ENCODE measurements at regions not wholly inside any gene's neighbourhood (a gene's known extent, or its start where the extent isn't known, plus 50 kb on each side); places are given as distances from the start of the nearest gene placed in this dataset.

- Histone ChIP-seq H3K36me3 (no peaks in the 10 kb centered on the region), H3K4me1 (peaks cover 6% of the 10 kb centered on the region; the same call in 1 of the 2 replicates), H3K4me3 (no peak overlapping the region), H3K27ac (no peak overlapping the region), H3K9me3 (replicated peaks) (no peaks in the 10 kb centered on the region), H3K27me3 (no peaks in the 10 kb centered on the region)
- no peak for DNase-seq
Measured at GRCh38 chr5:175254155-175254554, 189.8 kb downstream of the DRD1 start.

GRCh38 chr5:175253597-175253996 lies 190.4 kb downstream of the DRD1 start:
- no peaks in the 10 kb centered on the region for H3K9me3 ChIP-seq (replicated peaks)
- H3K27me3 ChIP-seq = no peaks in the 10 kb centered on the region
- DNase-seq = no peak
- H3K36me3 ChIP-seq = no peaks in the 10 kb centered on the region
- H3K4me3 ChIP-seq = no peak overlapping the region
- H3K4me1 ChIP-seq = peaks cover 6% of the 10 kb centered on the region; the same call in 1 of the 2 replicates
- H3K27ac ChIP-seq = no peak overlapping the region

GRCh38 chr5:175252234-175252805 lies 191.7 kb downstream of the DRD1 start:
- Histone ChIP-seq H3K27ac (no peak overlapping the region), H3K4me1 (peaks cover 6% of the 10 kb centered on the region; the same call in 1 of the 2 replicates), H3K27me3 (no peaks in the 10 kb centered on the region), H3K36me3 (no peaks in the 10 kb centered on the region), H3K4me3 (no peak overlapping the region), H3K9me3 (replicated peaks) (no peaks in the 10 kb centered on the region)
- no peak for DNase-seq

- Histone ChIP-seq H3K27ac (no peak overlapping the region), H3K36me3 (no peaks in the 10 kb centered on the region), H3K4me1 (peaks cover 23% of the 10 kb centered on the region), H3K27me3 (no peaks in the 10 kb centered on the region), H3K9me3 (replicated peaks) (no peaks in the 10 kb centered on the region), H3K4me3 (no peak overlapping the region)
- no peak for DNase-seq
Measured at GRCh38 chr5:175250426-175250825, 193.6 kb downstream of the DRD1 start.

- Histone ChIP-seq H3K27ac (no peak overlapping the region), H3K4me1 (peaks cover 35% of the 10 kb centered on the region), H3K36me3 (no peaks in the 10 kb centered on the region), H3K9me3 (replicated peaks) (no peaks in the 10 kb centered on the region), H3K27me3 (no peaks in the 10 kb centered on the region), H3K4me3 (no peak overlapping the region)
- no peak for DNase-seq
Measured at GRCh38 chr5:175248416-175248905, 195.5 kb downstream of the DRD1 start.

- no peak overlapping the region for H3K4me3 ChIP-seq
- H3K36me3 ChIP-seq = no peaks in the 10 kb centered on the region
- H3K27ac ChIP-seq = peak overlapping the region; percentile 17
Measured at GRCh38 chr5:175246889-175247520, 197.0 kb downstream of the DRD1 start.

GRCh38 chr5:175246242-175246888 lies 197.6 kb downstream of the DRD1 start:
- peak overlapping the region; percentile 17 for H3K27ac ChIP-seq
- DNase-seq = peak; percentile 76 to 85
- no peaks in the 10 kb centered on the region for H3K9me3 ChIP-seq (replicated peaks)
- H3K4me1 ChIP-seq = peaks cover 38% of the 10 kb centered on the region
- H3K27me3 ChIP-seq = no peaks in the 10 kb centered on the region
- H3K4me3 ChIP-seq = no peak overlapping the region
- H3K36me3 ChIP-seq = no peaks in the 10 kb centered on the region

More at GRCh38 chr5:175246889-175247520, 197.0 kb downstream of the DRD1 start:
- Histone ChIP-seq H3K27me3 (no peaks in the 10 kb centered on the region), H3K9me3 (replicated peaks) (no peaks in the 10 kb centered on the region), H3K4me1 (peaks cover 38% of the 10 kb centered on the region)
- DNase-seq = no peak

- no peak for DNase-seq
- no peaks in the 10 kb centered on the region for H3K9me3 ChIP-seq (replicated peaks)
- H3K27me3 ChIP-seq = no peaks in the 10 kb centered on the region
- H3K4me1 ChIP-seq = peaks cover 38% of the 10 kb centered on the region
- no peaks in the 10 kb centered on the region for H3K36me3 ChIP-seq
- no peak overlapping the region for H3K27ac ChIP-seq
- no peak overlapping the region for H3K4me3 ChIP-seq
Measured at GRCh38 chr5:175243441-175243840, 200.5 kb downstream of the DRD1 start.

- no peak for DNase-seq
Measured at GRCh38 chr5:175242207-175242606, 201.8 kb downstream of the DRD1 start.

GRCh38 chr5:175238326-175238725 lies 205.7 kb downstream of the DRD1 start:
- Histone ChIP-seq H3K27me3 (no peaks in the 10 kb centered on the region), H3K27ac (no peak overlapping the region), H3K4me1 (peaks cover 41% of the 10 kb centered on the region), H3K4me3 (no peak overlapping the region), H3K9me3 (replicated peaks) (no peaks in the 10 kb centered on the region), H3K36me3 (no peaks in the 10 kb centered on the region)
- DNase-seq = no peak

More at GRCh38 chr5:175242207-175242606, 201.8 kb downstream of the DRD1 start:
- H3K27me3 ChIP-seq = no peaks in the 10 kb centered on the region
- H3K27ac ChIP-seq = no peak overlapping the region
- H3K4me1 ChIP-seq = peaks cover 43% of the 10 kb centered on the region
- no peaks in the 10 kb centered on the region for H3K36me3 ChIP-seq
- no peaks in the 10 kb centered on the region for H3K9me3 ChIP-seq (replicated peaks)
- no peak overlapping the region for H3K4me3 ChIP-seq

GRCh38 chr5:175236176-175236575 lies 207.8 kb downstream of the DRD1 start:
- DNase-seq = peak; percentile 75 to 86
- peaks cover 38% of the 10 kb centered on the region for H3K4me1 ChIP-seq
- H3K27ac ChIP-seq = peak overlapping the region; percentile 99

GRCh38 chr5:175235251-175235960 lies 208.6 kb downstream of the DRD1 start:
- Histone ChIP-seq H3K9me3 (replicated peaks) (no peaks in the 10 kb centered on the region), H3K36me3 (no peaks in the 10 kb centered on the region), H3K27ac (peak overlapping the region; percentile 99), H3K27me3 (no peaks in the 10 kb centered on the region), H3K4me3 (peak overlapping the region; percentile 1; the same call in 1 of the 2 replicates), H3K4me1 (peaks cover 41% of the 10 kb centered on the region)
- DNase-seq = peak; percentile 94 to 96

More at GRCh38 chr5:175236176-175236575, 207.8 kb downstream of the DRD1 start:
- H3K4me3 ChIP-seq = peak overlapping the region; percentile 1; the same call in 1 of the 2 replicates
- H3K36me3 ChIP-seq = no peaks in the 10 kb centered on the region
- H3K27me3 ChIP-seq = no peaks in the 10 kb centered on the region
- H3K9me3 ChIP-seq (replicated peaks) = no peaks in the 10 kb centered on the region

- Histone ChIP-seq H3K9me3 (replicated peaks) (0 out of 2 replicates have a peak, but pooled peaks cover 7% of the 10 kb centered on the region), H3K36me3 (no peaks in the 10 kb centered on the region), H3K27me3 (no peaks in the 10 kb centered on the region), H3K4me3 (no peak overlapping the region), H3K4me1 (peaks cover 26% of the 10 kb centered on the region), H3K27ac (peak overlapping the region; percentile 30)
- peak; percentile 45 to 59 for DNase-seq
Measured at GRCh38 chr5:175230299-175230698, 213.7 kb downstream of the DRD1 start.

GRCh38 chr5:175226506-175226905 lies 217.5 kb downstream of the DRD1 start:
- Histone ChIP-seq H3K27ac (no peak overlapping the region), H3K27me3 (no peaks in the 10 kb centered on the region), H3K36me3 (no peaks in the 10 kb centered on the region), H3K9me3 (replicated peaks) (0 out of 2 replicates have a peak, but pooled peaks cover 7% of the 10 kb centered on the region), H3K4me1 (peaks cover 38% of the 10 kb centered on the region), H3K4me3 (no peak overlapping the region)
- no peak for DNase-seq

All from SJCRH30 (cell line).